Thoracic aorta (tissue), 2 donors: ENCODE measurements at regions not wholly inside any gene's neighbourhood (a gene's known extent, or its start where the extent isn't known, plus 50 kb on each side); places are given as distances from the start of the nearest gene placed in this dataset.

Experiments used
- ATAC-seq: fragments of 150-250 bp; one replicate; pipeline ENCODE4 v1.8.0; 2017; ENCODE audit warnings: low read depth; ENCODE audit not compliant: insufficient number of reproducible peaks, low FRiP score
- DNase-seq: peaks from one replicate; pipeline ENCODE4 v3.0.0-alpha.2; 2020; ENCODE audit warnings: low spot score
- H3K27ac ChIP-seq, 2 donors: fragments of 200-600 bp; sonication (generic); 1 replicate in 1 of 2; 2 replicates in 1 of 2; pipeline ENCODE4 v1.5.1; 2016; ENCODE audit warnings: mild to moderate bottlenecking in 2 of 2, moderate library complexity in 2 of 2
- H3K27me3 ChIP-seq: fragments of 200-600 bp; sonication (generic); replicated peaks from 2 replicates; pipeline ENCODE4 v1.6.0; 2016; ENCODE audit warnings: mild to moderate bottlenecking; ENCODE audit not compliant: insufficient read depth
- H3K36me3 ChIP-seq: fragments of 200-600 bp; sonication (generic); one replicate; pipeline ENCODE4 v1.5.1; 2016
- H3K4me1 ChIP-seq, 2 donors: fragments of 200-600 bp; sonication (generic); 1 replicate in 1 of 2; 2 replicates in 1 of 2; pipeline versions ENCODE4 v1.5.1 to v1.6.0; 2016; ENCODE audit warnings: low read depth in 2 of 2, mild to moderate bottlenecking in 1 of 2; ENCODE audit not compliant: control insufficient read depth in 1 of 2
- H3K4me3 ChIP-seq: fragments of 200-600 bp; sonication (generic); 2 replicates; pipeline ENCODE4 v1.5.1; 2016; ENCODE audit warnings: mild to moderate bottlenecking
- H3K9me3 ChIP-seq: fragments of 200-600 bp; sonication (generic); 2 replicates; pipeline ENCODE4 v1.5.1; 2016
- TF ChIP-seq, protein P1 (sequence below): fragments of 200-600 bp; sonication (generic); IDR thresholded peaks from one replicate; pipeline ENCODE4 v1.5.1; 2019; ENCODE audit warnings: antibody characterized with exemption

DNA sequence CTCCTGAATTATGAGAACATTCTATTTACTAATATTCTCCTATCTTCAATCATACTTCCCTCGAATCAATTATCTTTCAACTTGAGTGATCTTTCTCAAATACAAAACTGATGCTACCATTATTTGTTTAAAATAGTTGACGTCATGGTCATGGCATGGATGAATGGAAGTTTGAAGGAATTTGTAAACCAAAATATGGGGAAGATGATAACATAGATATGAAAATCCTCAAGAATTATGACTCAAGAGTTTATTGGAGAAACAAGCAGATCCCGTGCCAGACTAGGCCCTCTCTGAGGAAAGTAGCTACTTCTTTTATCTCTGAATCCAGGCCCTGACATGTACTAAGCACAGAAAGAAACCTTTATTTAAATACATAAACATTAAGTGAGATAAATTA is 270.4 kb upstream of the MC4R start:
- TF ChIP-seq, protein P1, sequence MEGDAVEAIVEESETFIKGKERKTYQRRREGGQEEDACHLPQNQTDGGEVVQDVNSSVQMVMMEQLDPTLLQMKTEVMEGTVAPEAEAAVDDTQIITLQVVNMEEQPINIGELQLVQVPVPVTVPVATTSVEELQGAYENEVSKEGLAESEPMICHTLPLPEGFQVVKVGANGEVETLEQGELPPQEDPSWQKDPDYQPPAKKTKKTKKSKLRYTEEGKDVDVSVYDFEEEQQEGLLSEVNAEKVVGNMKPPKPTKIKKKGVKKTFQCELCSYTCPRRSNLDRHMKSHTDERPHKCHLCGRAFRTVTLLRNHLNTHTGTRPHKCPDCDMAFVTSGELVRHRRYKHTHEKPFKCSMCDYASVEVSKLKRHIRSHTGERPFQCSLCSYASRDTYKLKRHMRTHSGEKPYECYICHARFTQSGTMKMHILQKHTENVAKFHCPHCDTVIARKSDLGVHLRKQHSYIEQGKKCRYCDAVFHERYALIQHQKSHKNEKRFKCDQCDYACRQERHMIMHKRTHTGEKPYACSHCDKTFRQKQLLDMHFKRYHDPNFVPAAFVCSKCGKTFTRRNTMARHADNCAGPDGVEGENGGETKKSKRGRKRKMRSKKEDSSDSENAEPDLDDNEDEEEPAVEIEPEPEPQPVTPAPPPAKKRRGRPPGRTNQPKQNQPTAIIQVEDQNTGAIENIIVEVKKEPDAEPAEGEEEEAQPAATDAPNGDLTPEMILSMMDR: no peak
- Histone ChIP-seq H3K4me3 (no peak overlapping the region), H3K9me3 (no peaks in the 10 kb centered on the region), H3K4me1 (no peaks in the 10 kb centered on the region), H3K36me3 (no peaks in the 10 kb centered on the region), H3K27ac (no peak overlapping the region), H3K27me3 (no peaks in the 10 kb centered on the region)
- ATAC-seq (no peak), DNase-seq (no peak)

- DNase-seq: no peak
- no peak for ATAC-seq
- no peak overlapping the region for H3K27ac ChIP-seq
- no peaks in the 10 kb centered on the region for H3K9me3 ChIP-seq
- H3K27me3 ChIP-seq: no peaks in the 10 kb centered on the region
- no peaks in the 10 kb centered on the region for H3K4me1 ChIP-seq
- H3K36me3 ChIP-seq: no peaks in the 10 kb centered on the region
- TF ChIP-seq, protein P1: no peak
- H3K4me3 ChIP-seq: no peak overlapping the region
Observed at GRCh38 chr18:60646725-60647124, 274.1 kb upstream of the MC4R start.

DNA sequence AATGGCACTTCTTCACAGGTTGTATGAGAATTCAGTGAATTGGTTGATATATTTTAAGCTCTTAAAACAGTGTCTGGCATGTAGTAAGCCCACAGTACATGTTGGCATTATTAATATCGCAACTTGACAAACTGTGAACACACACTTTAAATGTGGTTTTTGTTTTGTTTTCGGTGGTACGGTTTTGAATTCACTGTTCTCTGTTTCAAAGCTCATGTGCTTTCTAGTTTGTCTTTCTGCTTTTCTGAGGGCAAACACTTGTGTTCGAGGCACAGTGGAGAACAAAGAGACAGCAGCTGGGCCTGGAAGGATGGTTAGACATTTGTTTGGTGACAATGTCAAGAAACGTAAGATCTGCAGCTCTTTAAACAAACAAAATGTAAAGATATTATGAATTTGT is 276.5 kb upstream of the MC4R start:
- Histone ChIP-seq H3K27me3 (no peaks in the 10 kb centered on the region), H3K36me3 (no peaks in the 10 kb centered on the region), H3K27ac (no peak overlapping the region), H3K4me3 (no peak overlapping the region), H3K9me3 (no peaks in the 10 kb centered on the region), H3K4me1 (no peaks in the 10 kb centered on the region)
- TF ChIP-seq, protein P1: no peak
- DNase-seq (no peak), ATAC-seq (no peak)

GRCh38 chr18:60649842-60650536 is 277.4 kb upstream of the MC4R start:
- no peaks in the 10 kb centered on the region for H3K36me3 ChIP-seq
- H3K27me3 ChIP-seq: no peaks in the 10 kb centered on the region
- TF ChIP-seq, protein P1: no peak
- no peaks in the 10 kb centered on the region for H3K4me1 ChIP-seq
- no peak overlapping the region for H3K4me3 ChIP-seq
- H3K27ac ChIP-seq: no peak overlapping the region
- DNase-seq (no peak), ATAC-seq (no peak)
- H3K9me3 ChIP-seq: no peaks in the 10 kb centered on the region

- Histone ChIP-seq H3K4me3 (no peak overlapping the region), H3K27ac (no peak overlapping the region), H3K36me3 (no peaks in the 10 kb centered on the region), H3K9me3 (no peaks in the 10 kb centered on the region), H3K4me1 (no peaks in the 10 kb centered on the region), H3K27me3 (no peaks in the 10 kb centered on the region)
- TF ChIP-seq, protein P1: no peak
- DNase-seq (no peak), ATAC-seq (no peak)
Observed at GRCh38 chr18:60654298-60654697, 281.7 kb upstream of the MC4R start.
